ENCODE measurements at regions not wholly inside any gene's neighbourhood (a gene's known extent, or its start where the extent isn't known, plus 50 kb on each side); places are given as distances from the start of the nearest gene placed in this dataset.
A peak's percentile ranks its signal among the peaks of the same experiment; 100 is the strongest.

DNA sequence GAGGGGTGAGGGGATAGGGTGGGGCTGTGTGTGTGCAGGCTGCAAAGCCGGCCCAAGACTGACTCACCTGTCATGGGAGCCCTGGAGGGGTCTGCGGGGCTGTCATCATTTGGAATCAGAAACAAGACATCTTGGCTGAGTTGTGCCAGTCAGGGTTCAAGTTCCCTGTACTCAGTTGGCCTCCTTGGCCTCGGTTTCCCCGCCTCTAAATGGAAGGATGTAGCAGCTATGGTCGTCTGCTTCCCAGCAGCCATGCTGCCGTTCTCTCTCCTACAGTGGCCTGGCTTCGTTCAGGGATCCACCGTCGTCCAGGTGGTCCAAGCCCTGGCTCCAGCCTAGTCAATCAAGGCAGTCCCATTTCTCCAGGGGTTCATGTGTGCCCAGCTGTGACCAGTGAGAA lies 83.6 kb upstream of the PMEPA1 start:
- WGBS, 5 donors = 75 to 84% (median 80%) methylated on average over 9 of the region's 9 CpGs
- TF ChIP-seq POLR2A (IDR thresholded peaks at IDR 0.05) (no peak), CTCF (IDR thresholded peaks at IDR 0.05) (no peak), EP300 (IDR thresholded peaks at IDR 0.05) (no peak), POLR2AphosphoS5 (IDR thresholded peaks at IDR 0.05) (no peak)
- intact Hi-C loops (cut with DNase I; ENCODE audit: low total_unique reads) = no loop called here
- DNase-seq = no peak
- Histone ChIP-seq H3K9me3 (no peaks in the 10 kb centered on the region), H3K4me3 (no peak overlapping the region), H3K27ac (no peak overlapping the region), H3K4me1 (no peaks in the 10 kb centered on the region), H3K36me3 (no peaks in the 10 kb centered on the region), H3K27me3 (peaks cover 0 to 7% (median 0%) of the 10 kb centered on the region in 3 donors)

DNA sequence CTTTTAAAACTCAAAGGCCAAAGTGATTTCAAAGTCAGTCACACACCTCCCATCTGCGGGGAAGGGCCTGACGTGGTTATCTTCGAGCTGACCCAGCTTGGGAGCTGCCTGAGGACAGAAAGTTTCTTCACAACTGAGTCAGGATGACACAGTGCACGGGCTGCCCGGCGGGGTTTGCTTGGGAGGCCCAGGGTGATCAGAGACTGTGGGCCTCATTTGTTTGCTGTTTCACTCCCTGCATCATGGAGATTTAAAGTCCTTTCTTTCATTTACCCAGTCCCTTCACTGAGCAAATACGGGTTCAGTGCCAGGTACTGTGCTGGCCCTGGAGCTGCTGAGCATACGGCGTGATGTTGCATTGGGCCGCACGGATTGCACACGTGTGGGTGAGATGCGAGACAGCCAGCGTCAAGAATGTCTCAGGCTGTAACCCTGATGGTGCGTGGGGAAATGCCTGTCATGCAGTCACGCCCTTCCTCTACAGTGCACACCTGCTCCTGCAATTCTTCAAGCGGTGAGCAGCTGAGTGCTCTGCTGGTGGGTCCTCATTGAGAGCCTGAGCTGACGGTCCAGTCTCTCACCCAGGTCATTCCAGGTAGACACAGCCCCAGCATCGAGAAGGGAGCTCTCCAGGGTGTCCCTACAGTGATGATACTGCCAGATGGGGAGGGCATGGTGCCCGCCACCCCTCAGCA lies 82.7 kb upstream of the PMEPA1 start:
- 55 to 64% (median 62%) methylated on average over 17 to 20 of the region's 20 CpGs for WGBS, 5 donors
- no peak for DNase-seq
- no peaks in the 10 kb centered on the region for H3K36me3 ChIP-seq
- intact Hi-C loops (cut with DNase I; ENCODE audit: low total_unique reads) = no loop called here
- no peaks in the 10 kb centered on the region for H3K9me3 ChIP-seq
- no peak overlapping the region for H3K4me3 ChIP-seq
- no peaks in the 10 kb centered on the region for H3K4me1 ChIP-seq
- H3K27ac ChIP-seq = no peak overlapping the region
- peaks cover 0 to 7% (median 1%) of the 10 kb centered on the region in 3 donors for H3K27me3 ChIP-seq
- TF ChIP-seq POLR2A (IDR thresholded peaks at IDR 0.05) = no peak

GRCh38 chr20:57791966-57792365 lies 82.2 kb upstream of the PMEPA1 start:
- Histone ChIP-seq H3K27me3 (peaks cover 0 to 7% (median 3%) of the 10 kb centered on the region in 3 donors), H3K4me1 (no peaks in the 10 kb centered on the region), H3K4me3 (no peak overlapping the region), H3K9me3 (no peaks in the 10 kb centered on the region), H3K27ac (no peak overlapping the region), H3K36me3 (no peaks in the 10 kb centered on the region)
- DNase-seq = peak in 1 of 2 donors; percentile 44
- WGBS, 5 donors = 64 to 71% (median 68%) methylated on average over 8 of the region's 8 CpGs
- TF ChIP-seq CTCF (IDR thresholded peaks at IDR 0.05) = no peak
- TF ChIP-seq POLR2A (IDR thresholded peaks at IDR 0.05) = no peak
- TF ChIP-seq POLR2AphosphoS5 (IDR thresholded peaks at IDR 0.05) = no peak
- no peak for TF ChIP-seq EP300 (IDR thresholded peaks at IDR 0.05)
- intact Hi-C loops (cut with DNase I; ENCODE audit: low total_unique reads) = no loop called here

- no peaks in the 10 kb centered on the region for H3K36me3 ChIP-seq
- peaks cover 0 to 7% (median 3%) of the 10 kb centered on the region in 3 donors for H3K27me3 ChIP-seq
- intact Hi-C loops (cut with DNase I; ENCODE audit: low total_unique reads) = no loop called here
- H3K4me3 ChIP-seq = no peak overlapping the region
- 83 to 91% (median 87%) methylated on average over 15 of the region's 15 CpGs for WGBS, 5 donors
- H3K27ac ChIP-seq = no peak overlapping the region
- H3K9me3 ChIP-seq = no peaks in the 10 kb centered on the region
- TF ChIP-seq EP300 (IDR thresholded peaks at IDR 0.05) = no peak
- no peak for TF ChIP-seq POLR2A (IDR thresholded peaks at IDR 0.05)
- no peak for TF ChIP-seq CTCF (IDR thresholded peaks at IDR 0.05)
- DNase-seq = no peak
- no peaks in the 10 kb centered on the region for H3K4me1 ChIP-seq
Measured at GRCh38 chr20:57791178-57791962, 81.6 kb upstream of the PMEPA1 start.

GRCh38 chr20:57790176-57790575 lies 80.4 kb upstream of the PMEPA1 start:
- DNase-seq = no peak
- 74 to 80% (median 76%) methylated on average over 8 of the region's 8 CpGs for WGBS, 5 donors

More at GRCh38 chr20:57790176-57790575, 80.4 kb upstream of the PMEPA1 start:
- intact Hi-C loops (cut with DNase I; ENCODE audit: low total_unique reads) = no loop called here
- H3K27ac ChIP-seq = no peak overlapping the region
- no peak overlapping the region for H3K4me3 ChIP-seq
- H3K36me3 ChIP-seq = no peaks in the 10 kb centered on the region
- no peaks in the 10 kb centered on the region for H3K9me3 ChIP-seq
- H3K4me1 ChIP-seq = no peaks in the 10 kb centered on the region
- peaks cover 0 to 7% (median 3%) of the 10 kb centered on the region in 3 donors for H3K27me3 ChIP-seq
- TF ChIP-seq POLR2AphosphoS5 (IDR thresholded peaks at IDR 0.05) = no peak
- TF ChIP-seq CTCF (IDR thresholded peaks at IDR 0.05) = no peak
- TF ChIP-seq EP300 (IDR thresholded peaks at IDR 0.05) = no peak
- TF ChIP-seq POLR2A (IDR thresholded peaks at IDR 0.05) = no peak
